GM19438 (cell line): ENCODE measurements at regions not wholly inside any gene's neighbourhood (a gene's known extent, or its start where the extent isn't known, plus 50 kb on each side); places are given as distances from the start of the nearest gene placed in this dataset.
"Not testable (repeated sequence)": the region's sequence is repeated elsewhere in the genome, so short reads cannot be mapped to it uniquely, and the experiment has no call there.

Experiments
- ATAC-seq: cut with Tn5 transposase; IDR thresholded peaks from one replicate; pipeline ENCODE4 v1.9.1; 2021; ENCODE audit warnings: low read depth; ENCODE audit not compliant: unreplicated experiment

GRCh38 chr12:59066445-59066844 is 146.1 kb upstream of the LRIG3 start:
- ATAC-seq, result no peak

DNA sequence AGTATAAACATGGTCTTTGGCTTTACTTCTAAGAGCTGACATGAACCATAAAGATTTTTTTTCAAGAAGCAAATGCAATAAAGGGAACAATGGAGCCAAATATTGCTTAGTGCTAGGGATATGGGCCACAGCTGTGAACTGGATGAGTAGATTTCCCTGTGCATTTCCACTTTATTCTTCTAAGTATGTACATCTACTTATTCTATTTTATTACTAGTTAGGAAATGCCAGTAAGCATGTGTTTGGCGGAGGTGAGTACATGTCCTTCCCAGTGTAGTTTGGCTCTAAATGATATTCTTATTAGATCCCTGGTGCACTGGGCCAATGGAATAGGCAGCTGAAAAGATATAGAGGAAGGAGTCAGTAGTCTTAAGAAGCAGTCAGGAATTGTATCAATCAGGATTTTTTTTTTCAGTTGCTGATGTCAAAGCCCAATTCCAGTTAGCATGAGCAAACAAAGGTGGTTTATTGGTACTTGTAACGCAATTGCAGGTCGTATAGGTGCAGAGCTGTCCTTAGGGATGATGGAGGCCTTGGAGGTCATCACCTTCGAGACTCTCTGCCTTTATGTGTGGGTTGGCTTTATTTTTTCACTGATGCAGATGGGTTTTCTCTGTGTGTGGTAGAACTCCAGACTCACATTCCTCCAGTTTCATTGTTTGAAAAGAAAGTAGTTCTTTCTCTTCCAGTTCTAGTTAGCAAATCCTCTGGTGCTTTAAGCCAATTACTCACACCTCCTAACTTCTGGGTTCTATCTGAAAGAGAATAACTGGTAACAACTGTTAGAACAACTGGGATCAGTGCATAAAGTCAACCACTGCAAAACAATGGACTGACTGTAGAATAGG is 139.0 kb upstream of the LRIG3 start:
- no peak for ATAC-seq

- no peak for ATAC-seq
Observed at GRCh38 chr12:59056966-59057365, 136.7 kb upstream of the LRIG3 start.

- ATAC-seq, result no peak
Observed at GRCh38 chr12:59055204-59055860, 135.0 kb upstream of the LRIG3 start.

DNA sequence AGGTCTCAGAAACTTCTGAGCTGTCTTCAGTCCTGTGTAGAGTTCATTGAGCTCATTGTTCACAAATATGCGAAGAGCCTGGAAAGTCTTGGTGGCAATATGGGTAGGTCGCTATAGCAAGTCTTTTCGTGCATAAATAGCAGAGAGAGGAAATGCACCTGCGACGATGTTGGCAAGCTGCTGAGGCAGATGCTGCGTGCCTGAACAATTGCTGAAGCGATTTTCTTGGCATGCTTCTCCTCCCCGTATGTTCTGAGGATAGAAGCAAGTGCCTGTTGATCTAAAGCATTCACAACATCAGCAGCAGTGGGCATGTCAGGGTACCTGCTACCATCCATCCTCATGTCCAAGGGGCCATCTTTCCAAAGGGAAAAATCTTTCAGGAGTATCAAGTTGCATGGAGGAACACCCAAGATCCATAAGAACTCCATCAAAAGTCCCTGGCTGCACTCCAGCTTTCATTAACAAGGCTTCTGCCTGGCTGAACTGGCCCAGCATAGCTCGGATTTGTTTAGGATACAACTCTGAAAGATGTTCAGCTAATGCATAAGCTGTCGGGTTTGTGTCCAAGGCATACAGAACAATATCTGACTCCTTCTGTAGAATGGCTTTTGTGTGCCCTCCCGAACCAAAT is 133.1 kb upstream of the LRIG3 start:
- not testable (repeated sequence) for ATAC-seq

DNA sequence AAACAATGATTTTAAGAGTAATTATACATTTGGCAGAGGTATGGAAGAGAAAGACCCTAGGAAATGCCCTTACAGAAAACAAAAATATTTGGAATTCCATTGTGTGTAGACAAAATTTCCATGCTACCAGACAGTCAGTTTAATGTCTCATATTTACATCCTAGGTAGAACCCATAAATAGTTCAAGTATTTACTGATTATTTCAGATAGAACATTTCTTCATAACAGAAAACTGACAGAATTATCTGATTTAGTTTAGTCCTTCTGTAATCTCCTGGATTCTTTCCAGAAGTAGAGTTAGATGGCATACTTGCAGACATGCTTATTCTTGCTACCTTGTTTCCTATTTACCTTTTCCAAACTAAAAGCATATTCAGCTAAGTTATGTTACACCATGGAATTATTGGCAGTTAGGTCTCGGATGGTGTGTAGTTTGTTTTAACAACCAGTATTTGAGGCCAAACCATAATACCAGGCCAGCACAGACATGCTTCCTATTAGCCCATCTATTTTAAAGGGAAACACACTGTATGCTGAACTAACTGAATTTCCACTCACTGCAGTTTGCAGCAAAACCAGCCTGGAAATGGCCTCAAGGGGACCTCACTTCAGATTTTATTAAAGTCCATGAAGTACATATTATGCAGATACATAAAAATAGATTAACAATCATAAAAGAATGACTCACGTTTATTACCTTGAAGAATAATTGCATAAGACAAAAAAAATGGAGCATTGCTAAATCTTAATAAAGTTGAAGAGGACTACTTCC is 126.6 kb upstream of the LRIG3 start:
- no peak for ATAC-seq

DNA sequence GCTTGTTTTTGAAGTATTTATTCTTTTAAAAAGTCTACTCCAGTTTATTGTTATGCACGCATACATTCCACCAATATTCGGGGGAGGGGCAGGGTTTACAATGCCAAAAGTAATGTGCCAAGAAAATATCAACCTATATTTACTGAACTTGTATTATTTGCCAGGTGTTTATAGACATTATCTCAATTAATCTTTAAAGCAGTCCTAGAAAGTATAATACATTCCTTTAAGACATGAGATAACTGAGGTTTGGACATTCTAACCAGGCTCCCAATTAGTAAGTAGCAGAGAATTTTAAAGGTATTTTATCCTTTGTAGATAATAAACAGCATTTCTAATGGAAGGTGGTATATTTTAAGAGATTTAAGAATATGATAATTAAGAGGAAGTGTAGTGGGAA is 124.5 kb upstream of the LRIG3 start:
- no peak for ATAC-seq

DNA sequence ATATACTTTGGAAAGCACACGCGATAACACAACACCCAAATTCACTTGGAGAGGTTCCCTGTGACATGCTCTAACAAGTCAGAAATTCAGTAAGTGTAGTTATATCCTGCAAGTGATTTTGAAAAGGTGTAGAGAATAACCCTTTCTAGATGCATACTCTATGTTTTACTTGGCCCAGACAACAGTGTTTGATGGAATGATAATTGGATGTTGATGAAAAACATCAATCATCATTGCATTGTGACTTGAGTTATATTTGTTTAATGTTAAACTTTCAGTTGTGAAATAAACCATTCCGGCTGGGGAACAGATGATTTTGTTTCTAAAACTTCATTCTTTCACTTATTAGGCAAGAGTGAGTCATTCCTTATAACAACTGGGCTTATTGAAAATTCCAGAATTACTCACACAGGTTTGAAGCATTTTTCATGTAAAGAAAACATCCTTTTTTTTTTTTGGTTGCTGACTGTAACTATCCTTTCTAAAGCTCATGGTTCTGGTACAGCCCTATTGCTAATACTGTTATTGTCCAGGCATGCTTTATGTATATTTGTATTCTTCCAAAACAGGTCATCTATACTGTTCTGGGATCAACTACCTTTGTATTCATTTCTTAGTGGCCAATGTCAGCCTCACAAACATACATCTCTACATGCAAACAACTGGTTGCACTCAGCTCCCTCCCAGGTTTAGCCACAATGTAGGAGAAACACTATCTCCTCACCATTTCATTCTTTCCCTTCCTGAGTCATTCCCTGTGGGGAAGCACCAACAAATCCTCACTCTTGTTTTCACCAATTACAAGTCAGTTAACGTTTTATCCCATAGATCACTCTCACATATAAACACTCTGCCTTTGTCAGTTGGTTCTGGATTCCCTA is 121.2 kb upstream of the LRIG3 start:
- no peak for ATAC-seq

DNA sequence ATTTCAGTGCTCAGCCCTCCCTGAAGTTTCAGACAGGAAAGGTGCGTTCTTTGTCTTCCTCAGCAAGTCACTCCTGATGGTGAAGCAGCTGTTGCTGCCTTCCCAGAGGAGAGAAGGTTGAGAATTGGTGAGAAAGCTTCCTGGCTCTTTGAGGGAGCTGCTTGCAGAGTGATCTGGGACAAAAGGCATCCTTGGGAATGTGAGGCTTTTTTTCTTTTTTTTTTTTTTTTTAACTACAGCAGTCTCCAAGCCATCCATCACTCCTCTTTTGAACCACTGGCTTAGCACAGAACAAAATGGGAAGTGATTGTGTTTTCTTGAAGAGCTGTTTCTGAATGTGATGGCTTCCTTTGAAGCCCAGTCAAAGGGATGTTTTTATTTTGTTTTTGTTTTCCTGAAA is 120.4 kb upstream of the LRIG3 start:
- ATAC-seq, result no peak

GRCh38 chr12:59040043-59040442 is 119.7 kb upstream of the LRIG3 start:
- ATAC-seq, result no peak

- ATAC-seq, result no peak
Observed at GRCh38 chr12:59039005-59039404, 118.7 kb upstream of the LRIG3 start.

DNA sequence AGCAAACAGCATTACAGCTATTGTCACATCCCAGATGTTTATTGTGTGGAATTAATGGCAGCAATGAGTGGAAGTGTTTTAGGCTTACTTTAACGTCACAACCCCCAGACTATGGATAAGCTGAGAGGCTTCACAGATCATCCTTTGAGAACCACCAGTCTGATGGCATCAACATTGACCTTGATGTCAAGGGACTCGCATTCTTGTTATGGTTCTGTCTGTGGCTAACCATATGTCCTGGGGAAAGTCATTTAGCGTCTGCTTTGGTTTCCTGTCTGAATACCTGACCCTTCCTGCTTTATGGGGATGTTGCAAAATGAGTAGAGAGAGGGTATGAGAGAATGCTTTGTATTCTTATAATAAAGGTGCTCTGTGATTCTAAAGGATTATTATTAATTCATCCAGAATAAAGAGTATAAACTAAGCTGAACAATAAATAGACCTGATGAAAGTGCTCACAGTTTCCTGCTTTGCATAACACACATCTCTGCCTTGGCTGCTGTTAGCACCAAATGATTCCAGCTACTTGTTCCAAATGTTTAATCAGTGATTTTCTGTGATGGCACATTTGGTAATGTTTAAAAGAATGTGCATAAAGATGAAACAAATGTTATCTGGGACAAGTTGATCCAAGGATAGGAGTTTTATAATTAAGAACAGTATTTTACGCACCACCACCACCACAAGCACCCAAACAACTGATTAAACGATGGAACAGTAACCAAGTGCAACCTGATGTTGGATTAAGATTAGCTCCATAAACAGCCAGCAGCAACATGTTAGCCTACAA is 116.9 kb upstream of the LRIG3 start:
- ATAC-seq, result no peak

GRCh38 chr12:59036347-59036746 is 116.0 kb upstream of the LRIG3 start:
- ATAC-seq, result no peak

- no peak for ATAC-seq
Observed at GRCh38 chr12:59031313-59031712, 111.0 kb upstream of the LRIG3 start.

GRCh38 chr12:59030415-59030814 is 110.1 kb upstream of the LRIG3 start:
- ATAC-seq, result no peak

DNA sequence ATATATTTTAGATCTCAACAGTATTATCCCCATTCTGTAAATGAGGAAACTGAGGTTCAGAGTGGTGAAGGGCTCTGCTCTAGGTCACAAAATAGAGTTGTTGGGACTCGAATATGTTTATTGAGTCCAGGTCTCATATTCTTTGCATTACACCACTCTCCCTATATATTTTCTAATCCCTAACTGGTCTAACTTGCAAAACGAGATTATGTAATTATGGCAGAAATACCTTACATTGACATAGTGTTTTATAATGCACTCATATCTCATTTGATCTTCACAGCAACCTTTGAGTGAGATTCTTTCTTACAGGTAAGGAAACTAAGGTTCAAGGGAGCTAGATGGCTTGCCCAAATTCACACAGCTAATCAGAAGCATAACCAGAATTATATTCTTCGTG is 106.9 kb upstream of the LRIG3 start:
- no peak for ATAC-seq

DNA sequence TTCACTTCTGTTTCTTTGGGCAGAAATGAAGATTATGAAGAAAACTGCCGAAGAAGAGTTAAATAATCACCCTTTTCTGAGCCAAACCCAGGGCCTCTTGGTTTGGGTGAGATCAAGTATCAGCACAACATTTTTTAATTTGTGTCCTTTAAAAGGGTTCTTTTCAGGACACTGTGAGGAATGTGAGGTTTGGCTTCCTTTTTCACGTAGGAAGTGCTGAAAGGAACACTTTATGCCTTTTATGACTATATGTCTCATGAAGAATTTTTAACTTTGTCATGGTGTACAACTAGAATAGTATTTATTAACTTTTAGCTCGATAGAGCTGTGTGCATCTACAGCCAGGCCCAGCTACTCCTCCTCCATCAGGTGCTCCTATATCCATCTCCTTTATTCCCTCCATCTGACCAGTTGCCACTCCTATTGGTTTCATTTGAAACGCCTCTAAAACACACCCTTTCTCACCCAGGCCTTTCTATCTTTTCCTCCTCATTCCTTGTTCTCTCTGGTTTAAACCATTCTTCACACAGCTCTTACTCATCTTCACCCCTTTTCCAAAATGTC is 103.6 kb upstream of the LRIG3 start:
- ATAC-seq, result no peak

- no peak for ATAC-seq
Observed at GRCh38 chr12:59020073-59020946, 100.0 kb upstream of the LRIG3 start.
